ENCODE measurements at regions not wholly inside any gene's neighbourhood (a gene's known extent, or its start where the extent isn't known, plus 50 kb on each side); places are given as distances from the start of the nearest gene placed in this dataset.

- DNase-seq (no peak), ATAC-seq (no peak)
- ChIA-PET POLR2A (no interaction called here), CTCF (no interaction called here)
- no peak overlapping the region for H3K4me3 ChIP-seq (ENCODE audit: low read length)
- H3K9me3 Mint-ChIP-seq: no peaks in the 10 kb centered on the region
- no peaks in the 10 kb centered on the region for H3K9me3 ChIP-seq (ENCODE audit: control insufficient read depth in 2 of 3, low read length in 3 of 3)
- no peaks in the 10 kb centered on the region for H3K27me3 ChIP-seq (ENCODE audit: control insufficient read depth in 2 of 2, insufficient read depth in 2 of 2, low read length in 2 of 2)
- no peak overlapping the region for H3K27ac Mint-ChIP-seq
- peaks cover 0 to 19% (median 7%) of the 10 kb centered on the region in 5 donors for H3K27me3 Mint-ChIP-seq
- H3K4me1 Mint-ChIP-seq: peaks cover 0 to 1% (median 0%) of the 10 kb centered on the region in 7 donors
- peaks cover 0 to 4% (median 0%) of the 10 kb centered on the region in 5 donors for H3K36me3 Mint-ChIP-seq
- intact Hi-C loops (cut with micrococcal nuclease): no loop called here
- H3K4me1 ChIP-seq (ENCODE audit: control insufficient read depth in 2 of 2, insufficient read depth in 2 of 2, low read length in 2 of 2): no peaks in the 10 kb centered on the region
- no peaks in the 10 kb centered on the region for H3K36me3 ChIP-seq (ENCODE audit: control insufficient read depth in 2 of 3, insufficient read depth in 3 of 3, low read length in 3 of 3)
- H3K27ac ChIP-seq (ENCODE audit: low read depth, low read length): no peak overlapping the region
- H3K4me3 Mint-ChIP-seq: no peak overlapping the region
Observed at GRCh38 chr7:98040626-98041360, 50.8 kb upstream of the OCM2 start.

GRCh38 chr7:98046816-98047215, 56.8 kb upstream of the OCM2 start:
- CTCF ChIA-PET: no interaction called here

GRCh38 chr7:98049034-98049433, 57.6 kb upstream of the LMTK2 start:
- no peaks in the 10 kb centered on the region for H3K27me3 ChIP-seq (ENCODE audit: control insufficient read depth in 2 of 2, insufficient read depth in 2 of 2, low read length in 2 of 2)
- DNase-seq (no peak), ATAC-seq (no peak)
- intact Hi-C loops (cut with micrococcal nuclease): no loop called here
- POLR2A ChIA-PET: no interaction called here
- H3K4me1 Mint-ChIP-seq: peaks cover 4 to 9% (median 6%) of the 10 kb centered on the region in 7 donors
- no peaks in the 10 kb centered on the region for H3K9me3 ChIP-seq (ENCODE audit: control insufficient read depth in 2 of 3, low read length in 3 of 3)
- H3K4me3 Mint-ChIP-seq: no peak overlapping the region
- H3K36me3 ChIP-seq (ENCODE audit: control insufficient read depth in 2 of 3, insufficient read depth in 3 of 3, low read length in 3 of 3): no peaks in the 10 kb centered on the region
- no peaks in the 10 kb centered on the region for H3K36me3 Mint-ChIP-seq
- no peak overlapping the region for H3K4me3 ChIP-seq (ENCODE audit: low read length)
- no peaks in the 10 kb centered on the region for H3K9me3 Mint-ChIP-seq
- no peaks in the 10 kb centered on the region for H3K4me1 ChIP-seq (ENCODE audit: control insufficient read depth in 2 of 2, insufficient read depth in 2 of 2, low read length in 2 of 2)
- H3K27me3 Mint-ChIP-seq: peaks cover 0 to 5% (median 0%) of the 10 kb centered on the region in 5 donors
- H3K27ac ChIP-seq (ENCODE audit: low read depth, low read length): no peak overlapping the region
- H3K27ac Mint-ChIP-seq: no peak overlapping the region
- CTCF ChIA-PET: no interaction called here

More at GRCh38 chr7:98046816-98047215, 56.8 kb upstream of the OCM2 start:
- intact Hi-C loops (cut with micrococcal nuclease): no loop called here
- H3K36me3 ChIP-seq (ENCODE audit: control insufficient read depth in 2 of 3, insufficient read depth in 3 of 3, low read length in 3 of 3): no peaks in the 10 kb centered on the region
- Mint-ChIP-seq H3K27me3 (peaks cover 0 to 5% (median 0%) of the 10 kb centered on the region in 5 donors), H3K9me3 (no peaks in the 10 kb centered on the region), H3K27ac (no peak overlapping the region), H3K36me3 (peaks cover 0 to 2% (median 0%) of the 10 kb centered on the region in 5 donors), H3K4me3 (no peak overlapping the region), H3K4me1 (peaks cover 4 to 9% (median 6%) of the 10 kb centered on the region in 7 donors)
- H3K9me3 ChIP-seq (ENCODE audit: control insufficient read depth in 2 of 3, low read length in 3 of 3): no peaks in the 10 kb centered on the region
- DNase-seq: no peak
- ATAC-seq: no peak
- H3K27ac ChIP-seq (ENCODE audit: low read depth, low read length): no peak overlapping the region
- POLR2A ChIA-PET: no interaction called here
- H3K27me3 ChIP-seq (ENCODE audit: control insufficient read depth in 2 of 2, insufficient read depth in 2 of 2, low read length in 2 of 2): no peaks in the 10 kb centered on the region
- H3K4me1 ChIP-seq (ENCODE audit: control insufficient read depth in 2 of 2, insufficient read depth in 2 of 2, low read length in 2 of 2): no peaks in the 10 kb centered on the region
- no peak overlapping the region for H3K4me3 ChIP-seq (ENCODE audit: low read length)

- Histone ChIP-seq H3K27me3 (ENCODE audit: control insufficient read depth in 2 of 2, insufficient read depth in 2 of 2, low read length in 2 of 2) (no peaks in the 10 kb centered on the region), H3K27ac (ENCODE audit: low read depth, low read length) (no peak overlapping the region), H3K36me3 (ENCODE audit: control insufficient read depth in 2 of 3, insufficient read depth in 3 of 3, low read length in 3 of 3) (no peaks in the 10 kb centered on the region), H3K9me3 (ENCODE audit: control insufficient read depth in 2 of 3, low read length in 3 of 3) (no peaks in the 10 kb centered on the region), H3K4me3 (ENCODE audit: low read length) (no peak overlapping the region), H3K4me1 (ENCODE audit: control insufficient read depth in 2 of 2, insufficient read depth in 2 of 2, low read length in 2 of 2) (no peaks in the 10 kb centered on the region)
- H3K36me3 Mint-ChIP-seq: no peaks in the 10 kb centered on the region
- peak overlapping the region in 6 of 10 donors; percentile 7 to 57 (median 47) for H3K4me3 Mint-ChIP-seq
- H3K4me1 Mint-ChIP-seq: peaks cover 4 to 9% (median 6%) of the 10 kb centered on the region in 7 donors
- POLR2A ChIA-PET: no interaction called here
- intact Hi-C loops (cut with micrococcal nuclease): no loop called here
- peak overlapping the region in 3 of 9 donors; percentile 20 to 49 (median 39) for H3K27ac Mint-ChIP-seq
- peaks cover 0 to 11% (median 0%) of the 10 kb centered on the region in 5 donors for H3K27me3 Mint-ChIP-seq
- no peak for ATAC-seq
- DNase-seq: peak in 8 of 9 donors; percentile 20 to 50 (median 43)
- CTCF ChIA-PET: interaction anchor here (0.6 to 0.9 kb wide), 2 partner anchors 30 to 43 kb away, joined by 3 to 4 read pairs; no protein-coding TSS in a partner anchor
- H3K9me3 Mint-ChIP-seq: no peaks in the 10 kb centered on the region
Observed at GRCh38 chr7:98051118-98051744, 55.4 kb upstream of the LMTK2 start.

GRCh38 chr7:98054585-98054984, 52.1 kb upstream of the LMTK2 start:
- ATAC-seq: no peak
- Histone ChIP-seq H3K36me3 (ENCODE audit: control insufficient read depth in 2 of 3, insufficient read depth in 3 of 3, low read length in 3 of 3) (no peaks in the 10 kb centered on the region), H3K27ac (ENCODE audit: low read depth, low read length) (no peak overlapping the region), H3K27me3 (ENCODE audit: control insufficient read depth in 2 of 2, insufficient read depth in 2 of 2, low read length in 2 of 2) (no peaks in the 10 kb centered on the region), H3K9me3 (ENCODE audit: control insufficient read depth in 2 of 3, low read length in 3 of 3) (no peaks in the 10 kb centered on the region), H3K4me3 (ENCODE audit: low read length) (no peak overlapping the region), H3K4me1 (ENCODE audit: control insufficient read depth in 2 of 2, insufficient read depth in 2 of 2, low read length in 2 of 2) (no peaks in the 10 kb centered on the region)
- ChIA-PET POLR2A (no interaction called here), CTCF (no interaction called here)
- Mint-ChIP-seq H3K36me3 (no peaks in the 10 kb centered on the region), H3K27me3 (peaks cover 0 to 15% (median 7%) of the 10 kb centered on the region in 5 donors), H3K4me1 (peaks cover 4 to 9% (median 6%) of the 10 kb centered on the region in 7 donors), H3K27ac (no peak overlapping the region), H3K9me3 (no peaks in the 10 kb centered on the region), H3K4me3 (no peak overlapping the region)
- no peak for DNase-seq
- intact Hi-C loops (cut with micrococcal nuclease): no loop called here

- no peaks in the 10 kb centered on the region for H3K36me3 ChIP-seq (ENCODE audit: control insufficient read depth in 2 of 3, insufficient read depth in 3 of 3, low read length in 3 of 3)
- Mint-ChIP-seq H3K27ac (no peak overlapping the region), H3K36me3 (no peaks in the 10 kb centered on the region), H3K4me1 (peaks cover 0 to 2% (median 1%) of the 10 kb centered on the region in 7 donors), H3K9me3 (no peaks in the 10 kb centered on the region), H3K27me3 (peaks cover 0 to 12% (median 7%) of the 10 kb centered on the region in 5 donors), H3K4me3 (no peak overlapping the region)
- H3K4me1 ChIP-seq (ENCODE audit: control insufficient read depth in 2 of 2, insufficient read depth in 2 of 2, low read length in 2 of 2): no peaks in the 10 kb centered on the region
- DNase-seq (no peak), ATAC-seq (no peak)
- ChIA-PET POLR2A (no interaction called here), CTCF (no interaction called here)
- no peaks in the 10 kb centered on the region for H3K9me3 ChIP-seq (ENCODE audit: control insufficient read depth in 2 of 3, low read length in 3 of 3)
- H3K4me3 ChIP-seq (ENCODE audit: low read length): no peak overlapping the region
- intact Hi-C loops (cut with micrococcal nuclease): no loop called here
- H3K27ac ChIP-seq (ENCODE audit: low read depth, low read length): no peak overlapping the region
- no peaks in the 10 kb centered on the region for H3K27me3 ChIP-seq (ENCODE audit: control insufficient read depth in 2 of 2, insufficient read depth in 2 of 2, low read length in 2 of 2)
Observed at GRCh38 chr7:98056580-98056979, 50.1 kb upstream of the LMTK2 start.
